ENCODE measurements at regions not wholly inside any gene's neighbourhood (a gene's known extent, or its start where the extent isn't known, plus 50 kb on each side); places are given as distances from the start of the nearest gene placed in this dataset.
A peak's percentile ranks its signal among the peaks of the same experiment; 100 is the strongest.

DNA sequence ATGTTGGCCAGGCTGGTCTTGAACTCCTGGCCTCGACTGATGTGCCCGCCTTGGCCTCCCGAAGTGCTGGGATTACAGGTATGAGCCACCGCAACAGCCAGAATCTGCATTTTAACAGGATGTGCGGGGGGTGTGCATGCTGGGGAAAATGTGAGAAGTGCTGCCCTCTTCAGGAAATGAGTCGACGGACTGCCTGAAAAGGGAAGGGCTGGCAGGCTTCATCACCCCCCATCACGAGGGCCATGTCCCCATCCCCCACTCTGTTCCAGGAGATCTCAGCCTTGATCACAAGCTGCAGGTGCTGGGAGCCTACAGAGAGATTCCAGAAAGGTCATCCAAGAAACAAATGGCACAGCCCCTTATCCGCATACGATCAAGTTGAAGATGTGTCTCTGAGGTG, 195.3 kb upstream of the RPL38 start (continued):
- TF ChIP-seq CREB1 (IDR thresholded peaks at IDR 0.05) = peak; percentile 63; the same call in 1 of the 2 replicates
- no peak for TF ChIP-seq HDAC6 (IDR thresholded peaks at IDR 0.05; ENCODE audit: low read depth, low read length)
- TF ChIP-seq POLR2A (IDR thresholded peaks at IDR 0.05; ENCODE audit: control extremely low read depth in 1 of 2, low read depth in 2 of 2, low read length in 2 of 2) = no peak
- no peak for TF ChIP-seq PHF8 (conservative IDR thresholded peaks at IDR 0.05; ENCODE audit: low read depth, low read length)
- TF ChIP-seq, protein P1, sequence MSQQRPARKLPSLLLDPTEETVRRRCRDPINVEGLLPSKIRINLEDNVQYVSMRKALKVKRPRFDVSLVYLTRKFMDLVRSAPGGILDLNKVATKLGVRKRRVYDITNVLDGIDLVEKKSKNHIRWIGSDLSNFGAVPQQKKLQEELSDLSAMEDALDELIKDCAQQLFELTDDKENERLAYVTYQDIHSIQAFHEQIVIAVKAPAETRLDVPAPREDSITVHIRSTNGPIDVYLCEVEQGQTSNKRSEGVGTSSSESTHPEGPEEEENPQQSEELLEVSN (IDR thresholded peaks at IDR 0.05) = peak; percentile 32; the same call in 1 of the 2 replicates
- TF ChIP-seq GTF2F1 (IDR thresholded peaks at IDR 0.05; ENCODE audit: borderline replicate concordance, low read depth, low read length) = no peak
- TF ChIP-seq FOSL1 (IDR thresholded peaks at IDR 0.05; ENCODE audit: insufficient read depth, low read depth, low read length) = no peak
- TF ChIP-seq SUZ12 (IDR thresholded peaks at IDR 0.05; ENCODE audit: low read length) = no peak
- no peak for TF ChIP-seq RNF2 (IDR thresholded peaks at IDR 0.05; ENCODE audit: borderline replicate concordance, low read depth, low read length, missing control alignments, poor library complexity, severe bottlenecking)
- TF ChIP-seq GABPA (IDR thresholded peaks at IDR 0.05; ENCODE audit: borderline replicate concordance, insufficient read depth, low read length) = 0 out of 2 replicates have a peak, but pooled peaks have one; percentile 35
- TF ChIP-seq JUND (IDR thresholded peaks at IDR 0.05; ENCODE audit: low read length) = no peak
- TF ChIP-seq EP300 (IDR thresholded peaks at IDR 0.05; ENCODE audit: borderline replicate concordance in 1 of 2, low read depth in 2 of 2, low read length in 2 of 2) = no peak
- no peak for TF ChIP-seq NRF1 (IDR thresholded peaks at IDR 0.05; ENCODE audit: low read depth, low read length)
- TF ChIP-seq SIN3A (conservative IDR thresholded peaks at IDR 0.05 in 1 of 2, IDR thresholded peaks at IDR 0.05 in 1 of 2; ENCODE audit: low read depth in 1 of 2, low read length in 2 of 2) = no peak
- TF ChIP-seq RXRA (IDR thresholded peaks at IDR 0.05; ENCODE audit: insufficient read depth, low read depth, low read length) = no peak
- no peak for TF ChIP-seq JUN (IDR thresholded peaks at IDR 0.05; ENCODE audit: low read depth, low read length)
- TF ChIP-seq TCF12 (IDR thresholded peaks at IDR 0.05; ENCODE audit: low read depth, low read length) = 0 out of 2 replicates have a peak, but pooled peaks have one; percentile 28
- TF ChIP-seq SP1 (IDR thresholded peaks at IDR 0.05; ENCODE audit: low read depth, low read length) = no peak
- TF ChIP-seq YY1 (IDR thresholded peaks at IDR 0.05; ENCODE audit: low read depth, low read length) = no peak
- no peak for TF ChIP-seq NANOG (IDR thresholded peaks at IDR 0.05; ENCODE audit: insufficient read depth, low read depth, low read length, poor library complexity, severe bottlenecking)
- no peak for TF ChIP-seq TAF7 (optimal IDR thresholded peaks at IDR 0.05; ENCODE audit: borderline replicate concordance, low read depth, low read length)
- no peak for TF ChIP-seq BCL11A (IDR thresholded peaks at IDR 0.05; ENCODE audit: low read depth in 2 of 2, low read length in 2 of 2)
- no peak for TF ChIP-seq RFX5 (IDR thresholded peaks at IDR 0.05; ENCODE audit: borderline replicate concordance, low read depth, low read length)
- no peak for TF ChIP-seq EZH2 (IDR thresholded peaks at IDR 0.05; ENCODE audit: low read depth, low read length, severe bottlenecking)
- no peak for TF ChIP-seq CBX5 (IDR thresholded peaks at IDR 0.05; ENCODE audit: low read depth, low read length)
